OCI-LY7 (cell line): ENCODE measurements at regions not wholly inside any gene's neighbourhood (a gene's known extent, or its start where the extent isn't known, plus 50 kb on each side); places are given as distances from the start of the nearest gene placed in this dataset.

Experiments
- BruUV-seq: library from RNA; stranded (reverse); fragments of 400-500 nt; replicated peaks from 2 replicates; lab custom pipeline; 2021; lab: Mats Ljungman, UMichigan
- CTCF ChIA-PET: fragments of 300-600 bp; sonication (Branson Sonifier 250); formaldehyde crosslinking; loops from one replicate; lab custom pipeline; 2022; ENCODE audit warnings: antibody characterized with exemption; ENCODE audit not compliant: unreplicated experiment; lab: Charles Lee
- POLR2A ChIA-PET: fragments of 300-600 bp; sonication (Branson Sonifier 250); formaldehyde crosslinking; loops from one replicate; lab custom pipeline; 2022; ENCODE audit warnings: antibody characterized with exemption; lab: Charles Lee
- DNase-seq: peaks from one replicate; pipeline ENCODE4 v3.0.0-alpha.2; 2015; ENCODE audit warnings: low spot score
- H2AFZ ChIP-seq: fragments of 200-600 bp; sonication (generic), shearing (Covaris generic); 2 replicates; pipeline ENCODE4 v1.6.1; 2014; ENCODE audit warnings: mild to moderate bottlenecking, antibody characterized with exemption, low read length, moderate library complexity
- H3K27ac ChIP-seq: fragments of 200-600 bp; sonication (generic); 2 replicates; pipeline ENCODE4 v1.5.1; 2014; ENCODE audit warnings: mixed run types, low read depth, mild to moderate bottlenecking, moderate library complexity, low read length, inconsistent platforms; ENCODE audit not compliant: poor library complexity, severe bottlenecking
- H3K36me3 ChIP-seq: fragments of 200-600 bp; sonication (generic); 2 replicates; pipeline ENCODE4 v1.6.1; 2014; ENCODE audit warnings: mild to moderate bottlenecking, antibody characterized with exemption, low read length, moderate library complexity, mixed read lengths; ENCODE audit not compliant: insufficient read depth
- H3K4me1 ChIP-seq: fragments of 200-600 bp; sonication (generic); 2 replicates; pipeline ENCODE4 v1.5.1; 2014; ENCODE audit warnings: mild to moderate bottlenecking, low read length; ENCODE audit not compliant: insufficient read depth, poor library complexity, severe bottlenecking
- H3K4me2 ChIP-seq: fragments of 200-600 bp; sonication (generic); 2 replicates; pipeline ENCODE4 v1.6.1; 2014; ENCODE audit warnings: mild to moderate bottlenecking, low read length
- H3K4me3 ChIP-seq: fragments of 200-600 bp; sonication (generic); 2 replicates; pipeline ENCODE4 v1.5.1; 2014; ENCODE audit warnings: mild to moderate bottlenecking, low read depth, low read length; ENCODE audit not compliant: poor library complexity, severe bottlenecking
- H3K79me2 ChIP-seq: fragments of 200-600 bp; sonication (generic); 2 replicates; pipeline ENCODE4 v1.6.1; 2016; ENCODE audit warnings: low read depth, mild to moderate bottlenecking, low read length, moderate library complexity, mixed read lengths; ENCODE audit not compliant: insufficient read depth
- H3K9me2 ChIP-seq: fragments of 200-600 bp; sonication (generic); 2 replicates; pipeline ENCODE4 v1.6.1; 2016; ENCODE audit warnings: mild to moderate bottlenecking, low read length, mixed read lengths; ENCODE audit not compliant: insufficient read depth
- H3K9me3 ChIP-seq: fragments of 200-600 bp; sonication (generic); 2 replicates; pipeline ENCODE4 v1.6.1; 2014; ENCODE audit warnings: mild to moderate bottlenecking, mixed run types, low read length, mixed read lengths
- H4K20me1 ChIP-seq: fragments of 200-600 bp; sonication (generic); 2 replicates; pipeline ENCODE4 v1.6.1; 2014; ENCODE audit warnings: mild to moderate bottlenecking, antibody characterized with exemption, low read length, moderate library complexity, mixed read lengths; ENCODE audit not compliant: insufficient read depth
- EZH2phosphoT487 ChIP-seq: fragments of 200-600 bp; sonication (generic); IDR thresholded peaks from 2 replicates; pipeline ENCODE4 v1.6.1; 2018; ENCODE audit warnings: low read depth, borderline replicate concordance, mild to moderate bottlenecking, mixed run types, antibody characterized with exemption, low read length, moderate library complexity, mixed read lengths
- intact Hi-C: fragments of 100-400 bp; cut with micrococcal nuclease; formaldehyde crosslinking; loops from one replicate; pipeline ENCODE4 v1.10.0; 2022; ENCODE audit not compliant: unreplicated experiment
- TF ChIP-seq, protein P1 (sequence below): fragments of 200-600 bp; sonication (generic); conservative IDR thresholded peaks from 2 replicates; pipeline ENCODE4 v1.5.1; 2014; ENCODE audit warnings: mild to moderate bottlenecking, antibody characterized with exemption, low read length, moderate library complexity, mixed read lengths

DNA sequence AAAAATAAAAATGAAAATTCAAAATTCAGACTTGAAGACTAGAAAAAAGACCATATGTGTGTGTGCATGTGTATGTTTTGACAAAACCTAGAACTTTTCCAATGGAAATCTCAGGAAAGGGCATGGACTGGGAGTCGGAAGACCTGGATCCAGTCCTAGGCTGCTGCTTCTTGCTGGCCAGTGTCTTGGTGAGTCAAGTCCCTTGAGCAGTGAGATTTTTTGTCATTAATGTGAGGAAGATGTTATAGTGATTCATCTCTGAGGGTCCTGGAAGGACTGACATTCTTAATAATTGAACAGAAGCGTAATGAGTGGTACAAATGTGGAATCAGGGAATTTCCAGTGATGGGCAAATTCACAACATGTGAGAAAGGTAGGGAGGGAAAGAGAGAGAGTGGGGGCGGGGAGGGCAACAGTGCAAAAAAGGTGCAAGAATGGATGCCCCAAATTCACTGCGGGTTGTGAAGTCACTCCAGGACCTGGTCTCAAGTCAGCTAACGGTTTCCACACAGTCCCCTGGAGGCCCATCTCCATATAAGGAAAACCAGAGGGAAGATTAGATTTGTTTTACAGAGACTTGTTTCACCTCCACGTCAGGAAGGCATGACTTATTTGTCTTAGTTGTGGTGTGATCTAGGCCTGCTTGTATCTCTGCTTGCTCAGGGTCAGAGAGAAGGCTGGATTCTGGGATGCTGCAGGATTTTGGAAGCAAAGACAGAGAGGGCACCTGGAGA, 201.7 kb downstream of the BUB3 start:
- Histone ChIP-seq H4K20me1 (no peaks in the 10 kb centered on the region), H3K4me3 (no peak overlapping the region), H3K4me1 (no peaks in the 10 kb centered on the region), H3K9me3 (no peaks in the 10 kb centered on the region), H3K27ac (no peak overlapping the region), H3K79me2 (no peaks in the 10 kb centered on the region), H2AFZ (no peak overlapping the region), H3K9me2 (no peaks in the 10 kb centered on the region), H3K4me2 (no peak overlapping the region), H3K36me3 (no peaks in the 10 kb centered on the region)
- no TSS peak for BruUV-seq
- ChIA-PET CTCF (no interaction called here), POLR2A (no interaction called here)
- TF ChIP-seq, protein P1, sequence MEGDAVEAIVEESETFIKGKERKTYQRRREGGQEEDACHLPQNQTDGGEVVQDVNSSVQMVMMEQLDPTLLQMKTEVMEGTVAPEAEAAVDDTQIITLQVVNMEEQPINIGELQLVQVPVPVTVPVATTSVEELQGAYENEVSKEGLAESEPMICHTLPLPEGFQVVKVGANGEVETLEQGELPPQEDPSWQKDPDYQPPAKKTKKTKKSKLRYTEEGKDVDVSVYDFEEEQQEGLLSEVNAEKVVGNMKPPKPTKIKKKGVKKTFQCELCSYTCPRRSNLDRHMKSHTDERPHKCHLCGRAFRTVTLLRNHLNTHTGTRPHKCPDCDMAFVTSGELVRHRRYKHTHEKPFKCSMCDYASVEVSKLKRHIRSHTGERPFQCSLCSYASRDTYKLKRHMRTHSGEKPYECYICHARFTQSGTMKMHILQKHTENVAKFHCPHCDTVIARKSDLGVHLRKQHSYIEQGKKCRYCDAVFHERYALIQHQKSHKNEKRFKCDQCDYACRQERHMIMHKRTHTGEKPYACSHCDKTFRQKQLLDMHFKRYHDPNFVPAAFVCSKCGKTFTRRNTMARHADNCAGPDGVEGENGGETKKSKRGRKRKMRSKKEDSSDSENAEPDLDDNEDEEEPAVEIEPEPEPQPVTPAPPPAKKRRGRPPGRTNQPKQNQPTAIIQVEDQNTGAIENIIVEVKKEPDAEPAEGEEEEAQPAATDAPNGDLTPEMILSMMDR: no peak
- TF ChIP-seq EZH2phosphoT487: no peak
- intact Hi-C loops: no loop called here
- DNase-seq: no peak

DNA sequence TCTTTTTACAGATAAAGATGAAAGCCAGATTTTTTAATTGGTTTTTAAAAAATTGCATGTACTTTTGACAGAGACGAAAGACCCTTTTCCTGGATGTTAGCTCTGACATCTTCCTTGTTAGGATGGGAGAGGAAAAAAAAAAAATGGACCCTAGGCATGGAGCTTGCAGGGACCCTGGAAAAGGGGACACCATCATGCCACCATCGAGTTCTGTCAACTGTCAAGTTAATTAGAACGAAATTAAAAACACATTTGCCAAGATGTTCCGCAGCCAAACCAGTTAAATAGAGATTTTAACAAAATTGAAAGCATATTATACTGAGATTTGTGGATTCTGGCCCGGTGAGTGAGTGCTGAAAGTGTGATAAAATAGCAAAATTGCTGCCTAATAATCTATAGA, 202.6 kb downstream of the BUB3 start:
- POLR2A ChIA-PET: no interaction called here
- Histone ChIP-seq H3K4me2 (no peak overlapping the region), H3K79me2 (no peaks in the 10 kb centered on the region), H3K36me3 (no peaks in the 10 kb centered on the region), H3K9me2 (no peaks in the 10 kb centered on the region), H3K4me3 (no peak overlapping the region), H2AFZ (no peak overlapping the region), H4K20me1 (no peaks in the 10 kb centered on the region), H3K27ac (no peak overlapping the region), H3K9me3 (no peaks in the 10 kb centered on the region), H3K4me1 (no peaks in the 10 kb centered on the region)
- intact Hi-C loops: no loop called here
- CTCF ChIA-PET: no interaction called here
- no peak for DNase-seq
- no TSS peak for BruUV-seq
- no peak for TF ChIP-seq EZH2phosphoT487
- TF ChIP-seq, protein P1: no peak

DNA sequence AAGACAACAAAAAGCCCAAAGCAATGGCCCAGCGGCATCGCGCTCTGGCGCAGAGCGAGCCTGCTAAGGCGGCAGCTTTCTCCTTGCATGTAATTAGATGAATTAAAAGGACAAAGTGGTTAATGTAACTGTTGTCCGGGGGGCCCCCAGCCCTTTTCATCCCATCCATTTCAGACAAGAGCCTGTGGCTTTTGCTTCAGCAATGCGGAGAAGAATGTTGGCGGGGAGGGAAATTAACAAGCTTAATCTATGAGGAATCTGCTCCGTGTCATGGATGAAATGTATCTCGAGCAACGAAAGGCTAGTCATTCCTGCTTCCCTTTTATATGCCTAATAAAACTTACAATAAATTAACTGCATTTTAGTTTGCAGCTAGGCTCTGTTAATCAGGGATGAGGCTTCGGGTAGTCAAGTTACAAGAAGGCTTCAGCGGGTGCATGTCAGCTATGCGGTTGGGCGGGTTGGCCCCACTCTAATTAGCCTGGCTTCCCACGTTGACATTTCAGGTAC, 203.3 kb downstream of the BUB3 start:
- no peak for DNase-seq
- TF ChIP-seq, protein P1: no peak
- no peak for TF ChIP-seq EZH2phosphoT487
- no peak overlapping the region for H3K4me2 ChIP-seq
- H3K27ac ChIP-seq: no peak overlapping the region
- CTCF ChIA-PET: no interaction called here
- BruUV-seq: no TSS peak
- no peaks in the 10 kb centered on the region for H3K4me1 ChIP-seq
- no peaks in the 10 kb centered on the region for H3K9me3 ChIP-seq
- H4K20me1 ChIP-seq: no peaks in the 10 kb centered on the region
- intact Hi-C loops: no loop called here
- H3K36me3 ChIP-seq: no peaks in the 10 kb centered on the region
- POLR2A ChIA-PET: no interaction called here
- no peaks in the 10 kb centered on the region for H3K79me2 ChIP-seq
- H3K4me3 ChIP-seq: no peak overlapping the region
- H3K9me2 ChIP-seq: no peaks in the 10 kb centered on the region
- no peak overlapping the region for H2AFZ ChIP-seq
